A673 (cell line): ENCODE measurements at regions not wholly inside any gene's neighbourhood (a gene's known extent, or its start where the extent isn't known, plus 50 kb on each side); places are given as distances from the start of the nearest gene placed in this dataset.
"Not testable (repeated sequence)": the region's sequence is repeated elsewhere in the genome, so short reads cannot be mapped to it uniquely, and the experiment has no call there.

ENCODE experiments used
- BruUV-seq: library from RNA; stranded (reverse); fragments of 400-500 nt; replicated peaks from 2 replicates; lab custom pipeline; 2021; lab: Mats Ljungman, UMichigan
- CTCF ChIA-PET: fragments of 300-600 bp; sonication (Branson Sonifier 250); formaldehyde crosslinking; loops from one replicate; lab custom pipeline; 2022; ENCODE audit warnings: antibody characterized with exemption; lab: Charles Lee
- POLR2A ChIA-PET: fragments of 300-600 bp; sonication (Branson Sonifier 250); formaldehyde crosslinking; loops from one replicate; lab custom pipeline; 2022; ENCODE audit warnings: antibody characterized with exemption; ENCODE audit not compliant: low non-redundant PET; lab: Charles Lee
- DNase-seq: peaks from one replicate; pipeline ENCODE4 v3.0.0-alpha.2; 2015; ENCODE audit warnings: low spot score
- H3K27ac ChIP-seq: fragments of 200-600 bp; sonication (generic); 2 replicates; pipeline ENCODE4 v1.5.1; 2016; ENCODE audit warnings: mixed run types, low read depth, mild to moderate bottlenecking, mixed read lengths, antibody characterized with exemption, low read length; ENCODE audit not compliant: poor library complexity, severe bottlenecking
- H3K27me3 ChIP-seq: fragments of 200-600 bp; sonication (generic); replicated peaks from 2 replicates; pipeline ENCODE4 v1.6.1; 2017; ENCODE audit warnings: mixed run types, low read depth, mild to moderate bottlenecking, mixed read lengths, antibody characterized with exemption, low read length; ENCODE audit not compliant: insufficient read depth, poor library complexity
- H3K36me3 ChIP-seq: fragments of 200-600 bp; sonication (generic); 2 replicates; pipeline ENCODE4 v1.6.1; 2016; ENCODE audit warnings: mixed run types, mild to moderate bottlenecking, mixed read lengths, antibody characterized with exemption, low read length; ENCODE audit not compliant: insufficient read depth, poor library complexity, severe bottlenecking
- H3K4me1 ChIP-seq: fragments of 200-600 bp; sonication (generic); 2 replicates; pipeline ENCODE4 v1.6.1; 2017; ENCODE audit warnings: mixed run types, mild to moderate bottlenecking, mixed read lengths, antibody characterized with exemption, low read length; ENCODE audit not compliant: insufficient read depth, poor library complexity, severe bottlenecking
- H3K4me3 ChIP-seq: fragments of 200-600 bp; sonication (generic); 2 replicates; pipeline ENCODE4 v1.5.1; 2016; ENCODE audit warnings: low read depth, mixed run types, mild to moderate bottlenecking, mixed read lengths, low read length; ENCODE audit not compliant: poor library complexity, severe bottlenecking
- H3K9me3 ChIP-seq: fragments of 200-600 bp; sonication (generic); 2 replicates; pipeline ENCODE4 v1.6.1; 2016; ENCODE audit warnings: mixed run types, low read depth, mild to moderate bottlenecking, mixed read lengths, antibody characterized with exemption, low read length; ENCODE audit not compliant: poor library complexity, severe bottlenecking
- CTCF ChIP-seq: fragments of 300-800, 200-600 bp; sonication (generic); conservative IDR thresholded peaks from 2 replicates; pipeline ENCODE4 v1.5.1; 2017; ENCODE audit warnings: low read depth, mild to moderate bottlenecking, antibody characterized with exemption, low read length, moderate library complexity, mixed read lengths
- EZH2 ChIP-seq: fragments of 200-600 bp; sonication (generic); IDR thresholded peaks from 2 replicates; pipeline ENCODE4 v1.6.1; 2017; ENCODE audit warnings: borderline replicate concordance, low read depth, mild to moderate bottlenecking, mixed read lengths, antibody characterized with exemption, low read length; ENCODE audit not compliant: poor library complexity, severe bottlenecking
- intact Hi-C: fragments of 100-400 bp; cut with micrococcal nuclease; formaldehyde crosslinking; loops from one replicate; pipeline ENCODE4 v1.10.0; 2022; ENCODE audit not compliant: unreplicated experiment

GRCh38 chr6:984031-984430, 291.1 kb upstream of the EXOC2 start:
- no TSS peak for BruUV-seq
- Histone ChIP-seq H3K27ac (no peak overlapping the region), H3K9me3 (no peaks in the 10 kb centered on the region), H3K27me3 (peaks cover 16% of the 10 kb centered on the region), H3K36me3 (no peaks in the 10 kb centered on the region), H3K4me1 (no peaks in the 10 kb centered on the region), H3K4me3 (no peak overlapping the region)
- intact Hi-C loops, result no loop called here
- POLR2A ChIA-PET, result interaction anchor here (0.6 kb wide), 1 partner anchor 41 kb away, joined by 3 read pairs; no protein-coding TSS in a partner anchor
- no peak for DNase-seq
- CTCF ChIA-PET, result no interaction called here
- TF ChIP-seq CTCF, result no peak
- no peak for TF ChIP-seq EZH2

GRCh38 chr6:978937-979685, 286.2 kb upstream of the EXOC2 start:
- intact Hi-C loops, result no loop called here
- DNase-seq, result no peak
- Histone ChIP-seq H3K27ac (no peak overlapping the region), H3K27me3 (peaks cover 20% of the 10 kb centered on the region), H3K4me1 (no peaks in the 10 kb centered on the region), H3K36me3 (no peaks in the 10 kb centered on the region), H3K9me3 (peaks cover 4% of the 10 kb centered on the region), H3K4me3 (no peak overlapping the region)
- BruUV-seq, result no TSS peak
- TF ChIP-seq EZH2, result no peak
- no peak for TF ChIP-seq CTCF
- ChIA-PET POLR2A (no interaction called here), CTCF (no interaction called here)

- H3K9me3 ChIP-seq, BruUV-seq, CTCF ChIA-PET: not testable (repeated sequence)
Observed at GRCh38 chr6:977226-977625, 284.3 kb upstream of the EXOC2 start.

DNA sequence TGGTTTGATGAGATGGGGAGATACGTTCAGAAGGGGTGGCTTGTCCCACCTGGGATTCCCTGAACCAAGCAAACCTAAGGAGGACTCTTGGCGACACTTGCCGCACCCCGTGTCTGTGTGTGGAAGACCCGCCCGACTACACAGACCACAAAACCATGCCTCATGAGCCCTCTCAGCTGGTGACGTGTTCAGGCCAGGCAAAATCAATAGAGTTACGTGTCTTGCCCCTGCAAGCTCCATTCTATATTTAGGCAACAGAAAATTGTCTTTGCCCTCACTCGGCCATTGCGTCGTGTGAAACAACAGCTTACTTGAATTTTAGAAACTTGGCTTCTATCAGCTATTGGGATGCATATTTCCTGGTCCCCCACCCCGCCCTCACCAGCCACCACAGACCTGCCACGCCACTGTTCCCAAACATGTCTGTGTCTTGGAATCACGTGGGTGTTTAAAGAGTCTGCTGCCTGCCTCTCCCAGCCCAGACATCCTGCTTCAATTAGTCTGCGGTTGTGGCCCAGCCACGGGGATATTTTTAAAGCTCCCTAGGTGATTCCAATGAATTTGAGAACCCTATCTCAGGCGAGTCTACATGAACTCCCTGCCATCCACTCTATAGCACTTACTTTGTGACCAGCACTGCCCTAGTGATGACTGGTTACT, 279.2 kb upstream of the EXOC2 start:
- Histone ChIP-seq H3K9me3 (peaks cover 4% of the 10 kb centered on the region), H3K36me3 (no peaks in the 10 kb centered on the region), H3K27ac (no peak overlapping the region), H3K27me3 (peaks cover 29% of the 10 kb centered on the region), H3K4me1 (no peaks in the 10 kb centered on the region), H3K4me3 (no peak overlapping the region)
- intact Hi-C loops, result no loop called here
- no peak for TF ChIP-seq CTCF
- no peak for TF ChIP-seq EZH2
- BruUV-seq, result no TSS peak
- ChIA-PET POLR2A (no interaction called here), CTCF (no interaction called here)
- no peak for DNase-seq

More at GRCh38 chr6:977226-977625, 284.3 kb upstream of the EXOC2 start:
- POLR2A ChIA-PET, H3K4me3 ChIP-seq, DNase-seq, intact Hi-C loops, H3K4me1 ChIP-seq, H3K27ac ChIP-seq, H3K36me3 ChIP-seq: not testable (repeated sequence)
- H3K27me3 ChIP-seq, result peaks cover 20% of the 10 kb centered on the region
